Upper lobe of right lung (tissue), 1 donor: ENCODE measurements at regions not wholly inside any gene's neighbourhood (a gene's known extent, or its start where the extent isn't known, plus 50 kb on each side); places are given as distances from the start of the nearest gene placed in this dataset.
A peak's percentile ranks its signal among the peaks of the same experiment; 100 is the strongest.

ENCODE experiments used
- ATAC-seq: fragments of 200-7000 bp; cut with Tn5 transposase; one replicate; pipeline ENCODE4 v1.9.1; 2020; ENCODE audit warnings: mild to moderate bottlenecking, moderate library complexity
- DNase-seq: peaks from one replicate; pipeline ENCODE4 v3.0.0-alpha.2; 2020
- H3K27ac ChIP-seq: fragments of 200-600 bp; one replicate; pipeline ENCODE4 v1.8.0; 2022
- H3K27me3 ChIP-seq: fragments of 200-600 bp; one replicate; pipeline ENCODE4 v1.8.0; 2022; ENCODE audit warnings: mild to moderate bottlenecking
- H3K36me3 ChIP-seq: fragments of 200-600 bp; one replicate; pipeline ENCODE4 v1.8.0; 2022
- H3K4me1 ChIP-seq: fragments of 200-600 bp; one replicate; pipeline ENCODE4 v1.8.0; 2022
- H3K4me3 ChIP-seq: fragments of 200-600 bp; one replicate; pipeline ENCODE4 v1.8.0; 2022; ENCODE audit warnings: mild to moderate bottlenecking
- H3K9me3 ChIP-seq: fragments of 200-600 bp; one replicate; pipeline ENCODE4 v1.8.0; 2022
- CTCF ChIP-seq: fragments of 200-600 bp; IDR thresholded peaks from one replicate; pipeline ENCODE4 v1.8.0; 2022; ENCODE audit warnings: antibody characterized with exemption
- intact Hi-C: fragments of 100-400 bp; cut with DNase I; formaldehyde crosslinking; loops from one replicate; pipeline ENCODE4 v1.11.0; 2022
- donor health status: DM: no; HTN: yes; CAD: no; lungs with severe emphysema.

DNA sequence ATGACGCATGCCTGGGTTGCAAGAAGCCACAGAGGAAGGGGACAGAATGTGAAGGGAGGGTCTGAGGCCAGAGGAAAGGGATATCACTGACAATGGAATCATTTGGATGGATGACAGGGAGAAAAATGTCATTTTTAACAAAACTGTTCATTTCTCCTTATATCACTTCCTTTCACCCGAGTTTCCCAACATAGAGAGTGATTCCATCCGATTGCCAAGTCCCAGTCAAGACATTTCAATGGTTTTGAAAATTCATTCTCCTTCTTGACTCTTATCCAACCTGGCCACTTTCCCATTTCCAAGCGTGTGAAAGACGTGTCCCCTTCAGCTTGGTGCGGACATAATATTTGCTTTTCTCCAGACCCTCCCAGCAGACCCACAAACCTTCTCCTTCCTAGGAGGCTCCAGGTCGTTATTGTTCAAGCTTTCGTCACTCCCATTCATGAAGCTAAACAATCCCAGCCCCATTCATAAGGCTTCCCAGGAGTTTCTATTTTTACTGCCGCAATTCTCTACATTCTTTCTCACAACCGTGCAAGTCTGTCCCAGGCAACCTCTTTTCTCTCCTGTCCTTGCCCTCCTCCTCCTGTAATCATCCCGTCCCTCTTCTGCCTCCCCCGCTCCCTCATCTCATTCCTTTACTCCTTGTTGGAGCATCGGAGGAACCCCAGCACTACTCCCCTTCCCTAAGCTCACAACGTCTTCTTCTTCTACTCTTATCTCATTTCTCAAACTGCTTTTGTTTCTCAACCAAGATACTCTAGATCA, 301.3 kb upstream of the KLF6 start:
- Histone ChIP-seq H3K36me3 (no peaks in the 10 kb centered on the region), H3K9me3 (no peaks in the 10 kb centered on the region), H3K4me1 (peaks cover 11% of the 10 kb centered on the region), H3K27me3 (no peaks in the 10 kb centered on the region), H3K4me3 (no peak overlapping the region), H3K27ac (no peak overlapping the region)
- DNase-seq (no peak), ATAC-seq (no peak)
- intact Hi-C loops: no loop called here
- no peak for TF ChIP-seq CTCF

DNA sequence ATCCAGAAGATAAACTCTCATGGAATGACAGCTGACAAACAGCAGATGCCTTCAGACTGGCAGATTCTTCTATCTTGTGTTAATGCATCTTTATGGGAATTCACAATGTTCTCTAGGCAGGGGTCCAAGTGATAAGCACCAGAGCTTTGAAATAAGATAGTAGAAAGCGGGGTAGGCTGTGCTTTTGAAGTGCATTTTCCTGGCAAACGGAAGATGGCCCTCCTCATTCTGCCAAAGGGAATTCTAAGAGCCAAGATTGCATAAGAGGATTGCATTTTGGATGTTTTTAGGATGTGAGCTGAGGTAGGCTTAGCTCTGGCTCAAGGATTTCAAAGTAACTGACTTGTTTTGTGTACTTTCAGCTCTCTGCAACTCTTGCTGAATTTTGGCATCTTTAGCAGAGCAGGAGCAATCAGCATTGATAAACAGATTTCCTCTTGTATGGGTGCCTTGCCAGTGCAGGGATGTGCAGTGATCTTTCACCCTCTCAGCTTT, 298.5 kb upstream of the KLF6 start:
- ATAC-seq: no peak
- no peak for TF ChIP-seq CTCF
- Histone ChIP-seq H3K36me3 (no peaks in the 10 kb centered on the region), H3K4me3 (no peak overlapping the region), H3K9me3 (no peaks in the 10 kb centered on the region), H3K27me3 (no peaks in the 10 kb centered on the region), H3K27ac (peak overlapping the region; percentile 12), H3K4me1 (peaks cover 11% of the 10 kb centered on the region)
- no peak for DNase-seq
- intact Hi-C loops: no loop called here

GRCh38 chr10:4082861-4083260, 297.9 kb upstream of the KLF6 start:
- Histone ChIP-seq H3K27ac (no peak overlapping the region), H3K4me1 (peaks cover 11% of the 10 kb centered on the region), H3K9me3 (no peaks in the 10 kb centered on the region), H3K4me3 (no peak overlapping the region), H3K27me3 (no peaks in the 10 kb centered on the region), H3K36me3 (no peaks in the 10 kb centered on the region)
- intact Hi-C loops: no loop called here
- ATAC-seq (no peak), DNase-seq (no peak)
- TF ChIP-seq CTCF: no peak

GRCh38 chr10:4081685-4082111, 296.7 kb upstream of the KLF6 start:
- Histone ChIP-seq H3K4me3 (no peak overlapping the region), H3K4me1 (peaks cover 11% of the 10 kb centered on the region), H3K36me3 (no peaks in the 10 kb centered on the region), H3K9me3 (no peaks in the 10 kb centered on the region), H3K27me3 (no peaks in the 10 kb centered on the region), H3K27ac (no peak overlapping the region)
- DNase-seq (no peak), ATAC-seq (peak; percentile 43)
- intact Hi-C loops: no loop called here
- no peak for TF ChIP-seq CTCF

DNA sequence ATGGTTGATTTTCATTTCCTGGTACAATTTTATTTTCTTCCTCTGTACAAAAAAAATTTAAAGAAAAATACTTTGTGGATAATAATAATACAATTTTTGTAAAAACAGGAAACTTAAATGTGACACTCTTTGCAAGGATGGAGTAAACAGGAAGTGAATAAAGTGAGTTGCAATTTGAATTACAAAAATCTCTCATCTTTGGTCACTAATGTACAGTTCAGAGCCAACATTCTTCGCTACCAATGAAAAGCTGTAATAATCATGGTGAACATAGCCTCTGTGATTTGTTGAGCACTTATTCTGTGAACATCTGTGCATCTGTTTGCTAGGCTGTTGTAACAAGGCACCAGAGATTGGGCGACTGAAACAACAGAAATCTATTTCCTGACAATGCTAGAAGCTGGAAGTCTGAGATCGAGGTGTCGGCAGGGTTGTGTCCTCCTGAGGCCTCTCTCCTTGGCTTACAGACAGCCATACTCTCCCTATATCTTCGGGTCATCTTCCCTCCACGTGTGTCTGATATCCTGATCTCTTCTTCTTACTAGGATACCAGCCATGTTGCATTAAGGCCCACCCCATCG, 295.3 kb upstream of the KLF6 start:
- no peak for ATAC-seq
- intact Hi-C loops: no loop called here
- H3K4me1 ChIP-seq: peaks cover 11% of the 10 kb centered on the region

More for the DNA sequence above, 295.3 kb upstream of the KLF6 start:
- Histone ChIP-seq H3K27ac (no peak overlapping the region), H3K36me3 (no peaks in the 10 kb centered on the region), H3K4me3 (no peak overlapping the region), H3K27me3 (no peaks in the 10 kb centered on the region), H3K9me3 (no peaks in the 10 kb centered on the region)
- no peak for DNase-seq
- no peak for TF ChIP-seq CTCF
